ENCODE measurements at regions not wholly inside any gene's neighbourhood (a gene's known extent, or its start where the extent isn't known, plus 50 kb on each side); places are given as distances from the start of the nearest gene placed in this dataset.
"Not testable (repeated sequence)": the region's sequence is repeated elsewhere in the genome, so short reads cannot be mapped to it uniquely, and the experiment has no call there.

DNA sequence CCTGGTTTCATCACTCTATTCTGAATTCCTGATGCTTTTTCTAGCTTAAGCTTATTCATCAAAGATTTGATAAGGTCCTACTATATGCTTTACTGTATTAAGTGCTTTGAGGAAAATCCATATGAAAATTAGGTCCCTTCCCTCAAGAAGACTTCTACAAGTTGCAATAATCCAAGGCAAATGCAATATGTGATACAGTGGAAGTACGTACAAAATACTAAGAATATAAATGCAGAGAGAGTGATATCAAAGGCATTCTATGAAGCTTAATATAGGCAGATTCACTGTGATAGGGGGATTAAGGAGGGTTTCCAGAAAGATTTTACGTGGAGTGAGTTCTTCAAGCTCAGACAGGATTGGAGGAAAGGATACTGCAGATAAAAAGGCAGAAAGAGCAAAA lies 142.1 kb downstream of the C6orf118 start:
- no peak for DNase-seq

DNA sequence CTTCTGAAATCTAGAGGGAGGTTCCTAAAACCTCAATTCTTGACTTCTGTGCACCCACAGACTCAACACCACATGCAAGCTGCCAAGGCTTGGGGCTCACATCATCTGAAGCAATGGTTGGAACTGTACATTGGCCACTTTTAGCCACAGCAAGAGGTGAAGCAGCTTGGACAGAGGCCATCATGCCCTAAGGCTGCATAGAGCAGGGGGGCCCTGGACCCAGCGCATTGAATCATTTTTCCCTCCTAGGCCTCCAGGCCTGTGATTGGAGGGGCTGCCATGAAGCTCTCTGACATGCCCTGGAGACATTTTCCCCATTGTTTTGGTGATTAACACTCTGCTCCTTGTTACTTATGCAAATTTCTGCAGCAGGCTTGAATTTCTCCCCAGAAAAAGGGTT lies 145.9 kb downstream of the C6orf118 start:
- no peak for DNase-seq

DNA sequence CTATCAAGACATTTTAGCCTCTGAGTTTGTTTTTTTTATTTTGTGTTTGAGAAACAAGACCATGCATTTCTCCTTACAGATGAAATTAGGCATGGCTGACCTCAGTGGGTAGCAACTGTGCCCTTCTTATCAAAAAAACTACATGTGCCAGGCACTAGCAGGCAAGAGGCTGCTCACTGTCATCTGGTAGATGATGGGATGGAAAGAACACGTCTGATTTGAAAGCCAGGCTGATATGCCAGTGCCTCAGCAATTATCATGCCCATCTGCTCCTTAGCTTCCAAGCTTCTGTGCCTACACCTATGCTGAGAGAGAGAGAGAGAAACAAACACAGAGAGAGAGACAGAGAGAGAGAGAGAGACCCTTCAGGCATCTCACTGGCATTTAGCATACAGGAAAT lies 149.9 kb downstream of the C6orf118 start:
- DNase-seq: no peak

DNA sequence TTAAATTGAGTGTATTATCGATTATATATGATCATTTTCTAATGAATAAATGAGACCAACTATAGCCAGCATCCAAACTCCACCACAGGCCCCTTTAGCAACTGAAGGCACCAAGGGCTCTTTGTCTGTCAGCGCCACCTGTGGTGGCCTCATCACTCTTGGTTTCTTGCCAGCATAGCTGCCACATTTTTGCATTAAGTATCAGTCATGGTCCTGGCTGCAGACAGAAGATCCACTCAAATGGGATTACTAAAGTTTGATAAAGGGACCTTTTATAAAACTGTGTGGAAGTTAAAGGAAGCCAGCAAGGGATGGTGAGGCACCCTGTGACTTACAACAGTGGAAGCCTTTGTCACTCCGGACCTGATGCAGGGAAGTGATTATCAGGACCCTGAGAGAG lies 162.9 kb downstream of the C6orf118 start:
- DNase-seq: no peak

DNA sequence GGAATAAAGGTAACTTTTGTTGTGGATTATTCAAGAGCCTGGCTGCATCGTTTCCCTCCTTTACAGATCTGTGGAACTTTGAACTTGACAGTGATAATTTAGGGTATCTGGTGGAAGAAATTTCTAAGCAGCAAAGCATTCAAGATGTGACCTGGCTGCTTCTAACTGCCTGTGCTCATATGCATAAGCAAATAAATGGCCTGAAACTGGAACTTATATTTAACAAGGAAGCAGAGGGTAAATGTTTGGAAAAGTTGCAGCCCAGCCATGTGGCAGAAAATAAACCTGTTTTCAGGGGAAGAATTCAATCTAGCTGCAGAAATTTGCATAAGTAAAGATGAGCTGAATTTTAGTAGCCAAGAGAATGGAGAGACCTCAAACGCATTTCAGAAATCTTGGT lies 173.5 kb downstream of the C6orf118 start:
- DNase-seq: no peak

DNA sequence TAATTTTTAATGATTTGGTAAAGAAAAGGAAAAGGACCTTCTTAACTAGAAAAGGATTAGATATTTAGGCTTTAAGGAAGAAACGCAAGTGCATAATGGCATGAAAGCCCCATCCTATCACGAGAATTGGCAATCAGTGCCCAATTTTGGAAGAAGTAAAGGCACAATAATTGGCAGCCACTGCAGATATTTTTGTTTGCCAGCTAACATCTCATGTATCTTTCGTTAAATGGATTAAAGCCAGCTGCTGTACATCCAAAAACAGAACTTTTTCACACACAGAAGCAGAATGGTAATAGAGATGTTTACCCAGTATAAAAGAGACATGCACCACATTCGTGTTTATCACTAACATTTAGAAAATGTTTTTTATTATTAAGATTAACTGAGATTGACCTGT lies 180.3 kb downstream of the C6orf118 start:
- DNase-seq: no peak

DNA sequence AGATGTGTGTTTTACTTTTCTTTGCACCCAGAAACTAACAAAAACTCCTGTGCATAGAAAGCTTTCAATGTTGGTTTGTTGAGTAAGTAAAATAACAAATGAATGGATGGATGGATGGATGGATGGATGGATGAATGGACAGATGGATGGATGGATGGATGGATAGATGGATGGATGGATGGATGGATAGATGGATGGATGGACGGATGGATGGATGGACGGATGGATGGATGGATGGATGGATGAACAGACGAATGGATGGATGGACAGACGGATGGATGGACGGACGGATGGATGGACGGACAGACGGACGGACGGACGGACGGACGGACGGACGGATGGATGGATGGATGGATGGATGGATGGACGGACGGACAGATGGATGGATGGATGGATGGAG lies 181.7 kb downstream of the C6orf118 start:
- DNase-seq: not testable (repeated sequence)

DNA sequence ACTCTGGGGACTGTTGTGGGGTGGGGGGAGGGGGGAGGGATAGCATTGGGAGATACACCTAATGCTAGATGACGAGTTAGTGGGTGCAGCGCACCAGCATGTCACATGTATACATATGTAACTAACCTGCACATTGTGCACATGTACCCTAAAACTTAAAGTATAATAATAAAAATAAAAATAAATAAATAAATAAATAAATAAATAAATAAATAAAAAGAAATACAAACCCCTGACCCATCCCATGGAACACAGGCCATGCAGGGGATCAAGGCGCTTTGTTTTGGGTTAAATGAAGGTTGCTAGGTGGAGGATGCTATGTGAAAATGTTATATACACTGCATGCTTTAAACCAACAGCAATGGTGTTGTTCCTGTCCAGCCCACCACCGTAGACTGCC lies 184.7 kb downstream of the C6orf118 start:
- not testable (repeated sequence) for DNase-seq

DNA sequence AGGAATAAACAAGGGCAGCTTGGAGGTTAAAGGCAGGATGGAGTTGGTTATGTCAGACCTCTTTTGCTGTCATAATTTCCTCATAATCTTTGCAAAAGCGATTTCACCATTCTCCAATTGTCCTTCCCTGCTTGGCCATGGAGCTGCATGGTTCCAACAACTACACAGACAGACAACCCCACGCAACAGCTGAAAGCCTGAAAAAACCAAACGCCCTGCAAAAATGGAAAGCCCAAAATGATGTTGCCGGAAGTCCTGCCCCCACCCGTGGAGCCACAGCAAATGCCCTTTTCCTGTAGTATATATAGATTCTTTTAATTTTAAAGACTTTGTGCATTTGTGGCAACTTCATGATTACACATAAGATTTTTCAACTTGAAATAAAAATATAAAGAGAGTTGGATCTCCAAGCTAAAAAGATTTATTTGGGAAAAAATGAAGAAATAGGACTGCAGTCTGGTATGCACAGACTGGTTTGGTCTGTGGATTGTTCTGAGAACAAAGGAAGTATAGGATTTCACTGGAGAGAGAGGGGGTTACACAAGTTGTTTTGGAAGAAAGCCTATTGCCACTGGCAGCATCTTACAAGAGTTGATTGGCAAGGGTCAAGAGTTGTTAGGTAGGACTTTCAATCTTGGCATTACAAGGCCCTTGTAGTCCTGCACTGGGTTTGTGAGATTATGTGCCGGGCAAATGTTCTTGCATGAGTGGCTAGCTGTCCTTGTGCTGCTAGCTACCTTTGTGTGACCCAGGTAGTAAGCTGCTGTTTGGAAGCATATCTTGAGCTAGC lies 190.0 kb downstream of the C6orf118 start:
- DNase-seq: no peak

DNA sequence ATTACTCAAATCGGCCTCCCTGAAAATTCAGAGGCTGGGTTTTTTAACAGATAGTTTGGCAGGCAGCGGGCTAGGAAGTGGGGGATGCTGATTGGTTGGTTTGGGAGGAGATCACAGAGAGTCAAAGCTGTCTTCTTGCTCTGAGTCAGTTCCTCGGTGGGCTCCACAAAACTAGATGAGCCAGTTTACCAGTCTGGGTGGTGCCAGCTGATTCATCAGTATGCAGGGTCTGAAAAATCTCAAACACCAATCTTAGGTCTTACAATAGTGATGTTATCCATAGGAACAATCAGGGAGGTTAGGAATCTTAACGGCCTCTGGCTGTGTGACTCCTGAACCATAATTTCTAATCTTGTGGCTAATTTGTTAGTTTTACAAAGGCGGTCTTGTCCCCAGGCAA lies 190.7 kb downstream of the C6orf118 start:
- no peak for DNase-seq

DNA sequence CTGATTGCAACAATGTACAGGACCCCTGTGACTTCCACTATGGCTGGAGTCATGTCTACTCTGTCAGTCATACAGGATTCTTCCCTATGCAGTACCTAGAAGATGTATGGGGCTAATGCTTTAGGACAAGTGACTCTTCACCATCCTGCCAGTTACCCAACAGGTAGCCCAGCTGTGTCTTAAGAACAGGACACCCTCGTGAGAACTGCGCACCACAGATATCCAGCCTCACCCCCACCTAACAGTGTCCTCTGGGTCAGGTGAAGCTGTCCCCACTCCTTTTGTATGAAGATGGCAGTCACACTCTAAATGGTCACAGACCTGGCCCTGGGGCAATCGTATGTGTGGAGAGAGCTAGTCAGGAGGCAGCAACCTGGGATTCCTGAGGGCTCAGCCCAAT lies 191.6 kb downstream of the C6orf118 start:
- no peak for DNase-seq

DNA sequence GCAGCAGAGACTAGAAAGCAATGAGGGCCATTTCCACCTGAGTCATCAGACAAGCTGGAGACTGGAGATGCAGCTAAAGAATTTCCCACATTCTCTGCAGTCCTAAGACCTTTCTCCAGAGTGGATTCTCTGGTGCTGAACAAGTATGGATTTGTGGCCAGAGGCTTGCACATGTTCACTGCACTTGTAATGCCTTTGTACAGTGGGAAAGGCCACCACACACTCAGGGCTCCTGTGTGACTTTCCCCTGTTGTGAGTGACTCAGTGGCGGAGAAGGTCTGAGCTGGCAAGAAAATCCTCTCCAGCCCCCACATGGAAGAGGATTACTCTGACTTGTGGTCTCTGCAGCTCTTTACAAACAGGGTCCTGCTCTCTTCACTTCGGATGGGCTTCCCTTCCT lies 192.3 kb downstream of the C6orf118 start:
- DNase-seq: no peak

DNA sequence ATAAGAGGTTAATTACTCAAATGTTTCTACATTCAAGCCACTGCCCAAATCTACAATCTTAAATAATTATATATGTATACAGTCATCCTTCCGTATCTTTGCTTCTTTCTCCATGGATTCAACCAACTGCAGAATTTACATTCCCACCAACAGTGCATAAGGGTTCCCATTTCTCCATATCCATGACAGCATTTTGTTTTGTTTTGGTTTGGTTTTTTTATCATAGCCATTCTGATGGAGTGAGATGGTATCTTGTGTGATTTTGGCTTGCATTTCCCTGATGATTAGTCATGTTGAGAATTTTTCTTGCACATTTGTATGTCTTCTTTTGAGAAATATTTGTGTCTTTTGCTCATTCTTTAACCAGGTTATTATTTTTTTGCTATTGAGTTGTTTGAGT lies 198.5 kb downstream of the C6orf118 start:
- DNase-seq: no peak

DNA sequence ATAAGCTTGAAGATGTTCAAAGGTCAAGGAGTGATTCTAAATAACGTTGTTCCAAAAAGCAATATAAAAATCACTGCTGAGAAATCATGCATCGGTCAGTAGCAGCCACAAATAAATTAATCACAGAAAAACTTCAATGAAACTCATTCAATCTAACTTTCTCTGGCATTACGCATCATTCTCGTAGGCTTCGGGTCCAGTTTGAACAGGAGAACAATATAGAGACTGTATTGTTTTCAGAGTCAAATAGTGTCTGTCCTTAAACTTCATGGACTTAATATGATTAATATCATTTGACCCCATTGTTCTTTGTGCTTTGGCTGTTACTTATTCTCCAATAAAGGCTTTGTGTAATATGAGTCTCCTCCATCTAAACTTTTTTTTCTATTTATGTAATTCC lies 200.4 kb downstream of the C6orf118 start:
- no peak for DNase-seq

DNA sequence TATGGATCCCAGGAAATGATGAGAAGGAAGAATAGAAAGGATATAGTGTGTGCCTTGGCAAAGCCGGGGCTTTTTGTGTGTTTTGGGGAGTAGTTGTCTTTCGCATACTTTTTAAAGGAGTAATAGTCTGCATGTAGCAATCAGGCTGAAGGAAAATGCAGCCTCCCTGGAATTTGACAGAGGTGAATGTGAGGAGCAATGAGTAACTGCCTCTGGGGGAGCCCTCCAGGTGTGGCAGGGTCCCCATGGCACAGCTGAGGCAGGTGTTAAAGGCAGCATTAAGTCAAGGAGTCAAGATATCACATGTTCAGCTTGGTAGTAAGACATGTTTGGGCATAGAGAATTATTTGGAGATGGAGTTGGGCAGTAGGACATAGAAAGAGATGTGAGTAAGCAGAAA lies 203.1 kb downstream of the C6orf118 start:
- DNase-seq: no peak

DNA sequence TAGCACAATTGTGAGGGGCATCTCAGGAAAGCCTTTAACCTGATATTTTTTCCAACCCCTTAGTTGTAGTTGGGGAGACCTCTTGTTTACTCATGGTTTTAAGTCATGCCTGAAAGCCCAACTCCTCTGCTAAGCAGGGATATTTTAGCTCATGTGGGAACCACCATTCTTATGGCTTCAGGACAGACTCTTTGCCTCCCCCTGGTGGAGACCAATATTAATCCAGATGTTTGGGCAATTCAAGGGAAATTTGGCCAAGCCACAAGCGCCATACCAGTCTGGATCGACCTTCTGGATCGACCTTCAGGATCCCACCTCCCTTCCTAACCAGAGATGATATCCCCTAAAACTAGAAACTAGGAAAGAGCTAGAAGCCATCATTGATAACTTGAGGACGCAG lies 211.2 kb downstream of the C6orf118 start:
- no peak for DNase-seq

DNA sequence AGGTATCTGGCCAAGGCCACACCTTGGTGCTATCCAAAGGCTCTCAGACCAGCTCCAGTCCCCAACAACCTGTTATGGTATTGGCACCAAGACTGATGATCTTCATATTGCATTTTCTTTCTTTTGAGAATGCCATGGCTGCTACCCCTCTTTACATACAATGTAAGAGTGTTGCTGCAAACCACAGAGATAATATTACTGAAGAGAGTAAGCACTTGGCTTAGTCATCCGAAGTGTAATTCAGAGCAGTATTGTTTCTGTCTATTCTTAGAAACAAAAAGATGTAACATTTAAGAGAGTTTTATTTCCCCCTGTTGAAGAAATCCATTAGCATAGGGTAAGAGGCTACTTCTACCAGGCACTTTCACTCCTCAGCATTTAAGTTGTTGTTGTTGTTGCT lies 212.5 kb downstream of the C6orf118 start:
- DNase-seq: no peak

DNA sequence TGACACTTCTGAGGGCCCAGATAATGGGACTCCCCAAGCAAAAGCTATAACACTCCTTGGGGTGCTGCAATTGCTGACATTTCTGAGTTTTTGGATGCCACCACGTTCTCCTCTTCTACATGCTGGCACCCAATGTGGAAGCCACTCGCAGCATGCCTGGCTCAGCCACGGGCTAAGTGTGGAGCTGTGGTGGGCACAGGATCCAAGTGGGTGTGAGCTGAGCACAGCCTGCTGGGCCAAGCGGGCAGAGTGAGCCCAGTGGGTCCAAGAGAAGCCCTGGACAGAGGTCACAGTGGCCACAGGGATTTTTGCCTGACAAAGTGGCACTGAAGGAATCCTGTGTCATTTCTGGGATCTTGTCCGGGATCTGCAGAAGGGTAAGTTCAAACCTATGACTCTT lies 213.2 kb downstream of the C6orf118 start:
- DNase-seq: no peak

DNA sequence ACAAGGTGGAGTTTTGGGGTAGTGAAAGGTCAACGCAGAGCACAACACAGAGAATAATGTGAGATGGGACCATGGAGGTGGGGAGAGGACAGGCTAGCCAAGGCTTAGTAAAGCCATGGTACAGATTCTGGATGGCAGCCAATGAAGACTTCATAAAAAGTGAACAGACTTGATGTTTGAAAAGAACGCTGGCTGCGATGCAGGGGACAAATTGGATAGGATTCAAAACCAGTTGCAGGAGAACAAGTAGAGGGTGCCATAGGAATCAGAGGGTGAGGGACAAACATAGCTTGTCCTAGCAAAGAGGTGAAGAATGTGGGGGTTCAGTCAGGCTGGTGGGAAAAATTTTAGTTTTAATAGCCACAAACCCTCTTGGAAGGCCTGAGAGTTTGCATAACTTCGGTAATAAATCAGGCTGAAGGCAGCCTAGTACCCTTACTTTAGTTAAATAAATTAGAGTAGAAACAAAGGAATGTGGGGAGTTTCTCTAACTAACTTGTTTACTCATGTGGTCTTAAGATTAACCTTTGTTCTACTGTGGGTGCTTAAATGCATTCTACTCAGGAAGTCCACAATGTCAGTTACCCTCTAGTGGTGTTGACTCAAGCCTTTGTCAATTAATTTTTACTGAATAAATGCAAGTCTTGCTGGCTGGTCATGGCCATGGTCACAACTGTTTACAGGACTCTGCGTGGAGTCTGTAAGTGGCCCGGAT lies 216.4 kb downstream of the C6orf118 start:
- no peak for DNase-seq

DNA sequence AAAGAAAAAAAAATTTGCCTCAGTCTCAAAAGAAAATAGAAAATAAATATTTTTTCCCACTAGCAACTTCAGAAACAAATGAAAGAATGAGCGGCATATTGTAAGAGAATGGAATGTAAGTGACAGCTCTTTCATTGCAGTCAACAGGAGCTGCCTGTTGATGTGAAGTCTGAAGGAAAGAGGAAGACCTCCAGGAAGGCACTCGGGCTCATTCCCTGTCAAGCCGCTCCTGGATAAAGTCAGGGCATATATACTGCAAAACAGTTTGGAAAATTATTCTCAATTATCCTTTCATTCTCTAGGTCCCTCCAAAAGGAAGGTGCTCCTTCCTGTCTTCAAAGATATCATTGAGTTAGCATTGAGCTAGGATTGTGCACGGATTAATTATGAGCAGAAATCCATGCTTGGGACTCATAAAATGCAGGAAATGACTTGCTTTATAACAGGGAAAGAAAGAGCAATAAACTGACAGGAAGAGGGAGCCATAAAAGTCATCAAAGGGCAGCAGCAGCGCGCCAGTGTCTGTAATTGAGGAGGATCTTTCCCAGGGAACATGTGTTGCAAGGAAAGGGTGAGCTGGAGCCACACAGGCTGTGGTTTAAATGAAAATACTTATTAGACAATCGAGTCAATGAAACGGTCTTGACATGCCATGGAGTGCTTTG lies 218.2 kb downstream of the C6orf118 start:
- DNase-seq: no peak

DNA sequence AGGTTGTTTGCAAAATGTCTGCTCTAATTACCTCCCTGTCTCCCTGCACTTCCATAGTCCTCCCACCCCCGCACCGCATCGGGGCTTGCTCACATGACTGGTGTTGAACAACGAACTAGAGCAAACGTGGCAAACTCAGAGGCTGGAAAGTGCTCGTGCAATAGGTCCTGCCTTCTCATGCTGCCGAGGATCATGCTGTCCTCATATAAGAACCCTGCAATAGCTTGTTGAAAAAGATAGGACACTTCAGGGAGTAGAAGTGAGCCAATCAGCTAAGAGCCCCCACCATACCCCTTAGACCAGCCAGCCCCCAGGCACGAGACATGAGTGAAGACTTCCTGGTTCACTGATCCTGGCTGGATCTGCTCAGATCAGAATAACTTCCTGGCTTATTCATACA lies 219.2 kb downstream of the C6orf118 start:
- no peak for DNase-seq

DNA sequence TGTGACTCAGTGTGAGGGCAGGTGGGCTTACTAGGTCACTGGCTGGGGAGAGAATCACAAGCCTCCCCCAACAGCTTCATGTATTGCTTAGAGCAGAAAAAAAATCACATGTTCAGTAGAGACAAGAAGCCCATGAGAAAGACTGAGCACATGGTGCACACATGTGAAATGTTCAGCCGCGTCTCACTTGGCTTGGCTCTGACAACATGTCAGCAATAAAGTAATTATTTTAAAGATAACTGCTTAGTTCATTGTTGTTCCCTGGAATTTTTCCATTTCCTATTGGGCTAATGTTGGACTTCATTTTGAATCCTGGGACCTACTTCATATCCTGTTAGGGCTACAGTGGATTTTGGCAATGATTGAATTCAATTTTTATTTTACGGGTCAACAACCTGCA lies 222.6 kb downstream of the C6orf118 start:
- DNase-seq: no peak

DNA sequence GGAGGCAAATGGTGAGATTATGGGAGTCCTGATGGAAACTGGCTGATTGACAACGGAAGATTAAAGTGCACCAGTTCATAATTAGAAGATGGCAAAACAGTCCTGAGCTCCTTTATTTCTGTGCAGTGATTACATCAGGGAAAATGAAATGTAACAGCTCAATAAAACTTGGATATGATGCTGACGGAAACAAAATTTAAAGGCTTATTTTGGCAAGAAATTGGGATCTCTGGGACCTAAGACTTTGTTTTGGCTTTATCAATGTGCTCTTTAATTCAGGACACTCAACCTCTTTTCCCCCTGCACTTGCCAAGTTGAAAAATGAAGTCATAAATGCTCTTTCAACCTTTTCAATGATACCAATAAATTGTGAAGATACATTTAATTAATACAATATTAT lies 226.8 kb downstream of the C6orf118 start:
- no peak for DNase-seq

DNA sequence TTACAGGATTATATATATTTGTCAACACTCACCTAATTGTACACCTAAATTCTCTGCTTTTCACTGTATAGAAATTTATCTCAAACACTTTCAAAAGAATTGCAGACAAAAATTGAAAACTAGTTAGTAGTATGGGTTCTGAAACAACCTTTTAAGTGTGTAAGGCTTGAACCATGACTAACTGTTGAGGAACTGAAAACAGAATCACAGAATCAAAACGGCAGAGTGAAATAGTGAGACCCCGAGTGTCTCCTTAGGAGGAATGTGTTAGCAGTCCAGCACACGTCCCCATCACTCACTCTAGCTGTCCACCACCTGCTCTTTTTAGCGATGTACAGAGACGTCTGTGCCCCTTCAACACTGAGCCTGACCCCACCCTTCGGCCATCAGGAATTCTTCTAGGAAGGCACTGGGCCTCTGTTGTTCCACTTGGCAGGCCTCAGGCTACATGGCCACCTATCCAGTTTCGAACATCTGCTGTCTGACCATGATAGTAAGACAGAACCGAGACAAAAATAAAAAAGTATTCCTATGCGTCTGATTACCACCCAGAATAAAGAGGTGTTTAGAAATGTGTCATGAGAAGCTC lies 227.4 kb downstream of the C6orf118 start:
- DNase-seq: no peak
